GM12878 (cell line): ENCODE measurements at regions not wholly inside any gene's neighbourhood (a gene's known extent, or its start where the extent isn't known, plus 50 kb on each side); places are given as distances from the start of the nearest gene placed in this dataset.

ENCODE experiments used
- ATAC-seq: fragments of 200-7000 bp; cut with Tn5 transposase; 3 replicates; pipeline ENCODE4 v1.9.1; 2020; ENCODE audit warnings: mild to moderate bottlenecking, moderate library complexity
- BruUV-seq: library from RNA; stranded (reverse); fragments of 400-500 nt; replicated peaks from 2 replicates; lab custom pipeline; 2021; lab: Mats Ljungman, UMichigan
- CTCF ChIA-PET: fragments of 300-600 bp; sonication (Branson Sonifier 250); formaldehyde crosslinking; extraction: SDS; loops from one replicate; lab custom pipeline; 2021; ENCODE audit warnings: inconsistent platforms; lab: Yijun Ruan, JAX
- POLR2A ChIA-PET: fragments of 350-600 bp; formaldehyde crosslinking; extraction: SDS; loops from one replicate; lab custom pipeline; 2021; ENCODE audit warnings: inconsistent platforms; lab: Charles Lee
- RAD21 ChIA-PET: fragments of 300-600 bp; sonication (Branson Sonifier 250); formaldehyde crosslinking; loops from one replicate; lab custom pipeline; 2023; ENCODE audit warnings: antibody characterized with exemption; ENCODE audit not compliant: unreplicated experiment; lab: Charles Lee
- SMC1A ChIA-PET: fragments of 300-600 bp; sonication (Branson Sonifier 250); formaldehyde crosslinking; loops from one replicate; lab custom pipeline; 2023; ENCODE audit not compliant: unreplicated experiment, uncharacterized antibody; lab: Charles Lee
- DNase-seq: peaks from one replicate; pipeline ENCODE4 v3.0.0-alpha.2; 2011; ENCODE audit warnings: low read depth, low spot score
- FAIRE-seq: peaks from 3 replicates; lab custom pipeline; 2011; peaks lifted over from hg19 to GRCh38; lab: Jason Lieb, UNC
- H2AFZ ChIP-seq: 2 replicates; pipeline ENCODE4 v1.6.0; 2011; ENCODE audit warnings: low read depth, low read length, control low read depth; ENCODE audit not compliant: control insufficient read depth
- H3K27ac ChIP-seq: 2 replicates; pipeline ENCODE4 v1.5.1; 2011; ENCODE audit warnings: control low read depth; ENCODE audit not compliant: control insufficient read depth, insufficient read depth
- H3K27me3 ChIP-seq, 2 experiments: replicated peaks in 1 of 2; 2 replicates each; pipeline versions ENCODE4 v1.6.0 to v1.6.1; 2011; ENCODE audit warnings: low read length in 1 of 2; ENCODE audit not compliant: control insufficient read depth in 2 of 2, insufficient read depth in 2 of 2
- H3K36me3 ChIP-seq, 2 experiments: 2 replicates each; pipeline ENCODE4 v1.5.1; 2011; ENCODE audit warnings: low read length in 1 of 2; ENCODE audit not compliant: control insufficient read depth in 2 of 2, insufficient read depth in 2 of 2
- H3K4me1 ChIP-seq: 2 replicates; pipeline ENCODE4 v1.6.1; 2011; ENCODE audit warnings: mild to moderate bottlenecking, low read length, moderate library complexity, mixed read lengths; ENCODE audit not compliant: control insufficient read depth, insufficient read depth
- H3K4me2 ChIP-seq: 2 replicates; pipeline ENCODE4 v1.6.0; 2011; ENCODE audit warnings: control low read depth; ENCODE audit not compliant: control insufficient read depth, insufficient read depth
- H3K4me3 ChIP-seq: fragments of 200-600 bp; sonication (generic); 2 replicates; pipeline ENCODE4 v1.5.1; 2016
- H3K79me2 ChIP-seq: 2 replicates; pipeline ENCODE4 v1.6.0; 2011; ENCODE audit warnings: low read length; ENCODE audit not compliant: control insufficient read depth, insufficient read depth
- H3K9ac ChIP-seq: 2 replicates; pipeline ENCODE4 v1.8.0; 2011; ENCODE audit warnings: low read length, control low read depth, mixed read lengths; ENCODE audit not compliant: control insufficient read depth, insufficient read depth
- H3K9me3 ChIP-seq: replicated peaks from 3 replicates; pipeline ENCODE4 v1.5.1; 2011; ENCODE audit warnings: mild to moderate bottlenecking, low read length; ENCODE audit not compliant: control insufficient read depth, insufficient read depth
- H4K20me1 ChIP-seq: 2 replicates; pipeline ENCODE4 v1.6.0; 2011; ENCODE audit not compliant: control insufficient read depth, insufficient read depth
- HDAC2 ChIP-seq: fragments of 200-600 bp; sonication (generic); IDR thresholded peaks from 2 replicates; pipeline ENCODE4 v1.6.1; 2017
- IKZF1 ChIP-seq: fragments of 450-650 bp; conservative IDR thresholded peaks from 2 replicates; pipeline ENCODE4 v1.6.1; 2017; ENCODE audit warnings: antibody characterized with exemption, mild to moderate bottlenecking
- KDM1A ChIP-seq: fragments of 200-600 bp; sonication (generic); IDR thresholded peaks from 2 replicates; pipeline ENCODE4 v1.6.1; 2016; ENCODE audit warnings: borderline replicate concordance
- NBN ChIP-seq: fragments of 450-650 bp; IDR thresholded peaks from 2 replicates; pipeline ENCODE4 v1.6.1; 2016
- PRDM15 ChIP-seq: fragments of 450-650 bp; formaldehyde crosslinking; IDR thresholded peaks from 2 replicates; pipeline ENCODE4 v1.4.0; 2020; ENCODE audit warnings: mild to moderate bottlenecking, moderate library complexity
- STAT3 ChIP-seq: IDR thresholded peaks from 2 replicates; pipeline ENCODE4 v1.6.1; 2011; ENCODE audit warnings: low read depth, low read length, improper control_type of control experiment
- WGBS: methylation state at CpG from one replicate; pipeline ENCODE4 v1.1.6; 2016; ENCODE audit warnings: low lambda C conversion rate; ENCODE audit not compliant: insufficient replicate concordance, insufficient coverage; ENCODE audit errors: missing lambda C conversion rate; 5-methylcytosine and 5-hydroxymethylcytosine counted together
- in situ Hi-C: fragments of 300-500 bp; cut with MboI; formaldehyde crosslinking; loops from 9 replicates; pipeline ENCODE4 v1.14.3; 2018; ENCODE audit warnings: mixed read lengths
- intact Hi-C: fragments of 100-400 bp; cut with micrococcal nuclease; formaldehyde crosslinking; loops from one replicate; pipeline ENCODE4 v1.14.2; 2022; ENCODE audit not compliant: unreplicated experiment
- TF ChIP-seq, protein P1 (sequence below): IDR thresholded peaks from 2 replicates; pipeline ENCODE4 v1.6.1; 2011; ENCODE audit warnings: borderline replicate concordance, low read depth, mild to moderate bottlenecking, moderate library complexity, mixed read lengths, low read length; ENCODE audit not compliant: insufficient read depth; ENCODE audit errors: extremely low read length

DNA sequence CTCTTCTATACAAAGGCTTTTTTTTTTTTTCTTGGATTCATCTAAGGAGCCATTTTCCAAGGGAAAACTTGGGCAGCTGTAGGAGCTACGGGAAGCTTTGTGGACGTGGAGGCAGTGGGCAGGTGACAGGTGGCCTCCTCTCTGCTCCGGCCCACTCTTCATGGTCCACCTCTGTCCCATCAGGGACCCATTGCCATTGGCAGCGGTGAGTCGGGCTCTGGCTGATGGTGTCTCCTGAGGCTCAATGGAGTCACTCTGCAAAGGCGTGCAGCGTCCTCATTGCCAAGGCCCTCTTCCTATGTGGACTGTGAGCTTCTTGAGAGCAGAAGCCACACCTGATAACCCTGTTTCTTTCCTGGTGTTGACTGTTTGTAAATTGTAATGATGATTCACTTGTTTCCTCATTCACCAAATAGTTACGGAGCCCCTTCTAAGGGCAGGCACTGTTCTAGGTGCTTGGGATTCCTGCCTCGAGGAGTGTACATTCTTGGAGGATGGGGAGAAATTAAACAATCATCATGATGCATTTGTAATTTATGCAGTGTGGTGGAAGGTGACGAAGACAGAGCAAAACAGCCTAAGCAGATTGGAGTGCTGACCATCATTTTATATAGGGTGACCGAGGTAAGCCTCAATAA is 240.3 kb upstream of the HS6ST1 start:
- H3K9me3 ChIP-seq: no peaks in the 10 kb centered on the region
- no peaks in the 10 kb centered on the region for H4K20me1 ChIP-seq
- H3K4me2 ChIP-seq: no peak overlapping the region
- FAIRE-seq (no peak), DNase-seq (no peak), ATAC-seq (no peak)
- H3K4me3 ChIP-seq: no peak overlapping the region
- H3K27ac ChIP-seq: no peak overlapping the region
- ChIA-PET POLR2A (no interaction called here), SMC1A (no interaction called here), RAD21 (no interaction called here), CTCF (no interaction called here)
- intact Hi-C loops: no loop called here
- H3K27me3 ChIP-seq: peaks cover 2 to 8% of the 10 kb centered on the region in 2 experiments
- no peaks in the 10 kb centered on the region for H3K4me1 ChIP-seq
- no peak overlapping the region for H2AFZ ChIP-seq
- H3K9ac ChIP-seq: no peak overlapping the region
- no peaks in the 10 kb centered on the region for H3K36me3 ChIP-seq
- TF ChIP-seq IKZF1 (no peak), HDAC2 (no peak), STAT3 (no peak)
- TF ChIP-seq, protein P1, sequence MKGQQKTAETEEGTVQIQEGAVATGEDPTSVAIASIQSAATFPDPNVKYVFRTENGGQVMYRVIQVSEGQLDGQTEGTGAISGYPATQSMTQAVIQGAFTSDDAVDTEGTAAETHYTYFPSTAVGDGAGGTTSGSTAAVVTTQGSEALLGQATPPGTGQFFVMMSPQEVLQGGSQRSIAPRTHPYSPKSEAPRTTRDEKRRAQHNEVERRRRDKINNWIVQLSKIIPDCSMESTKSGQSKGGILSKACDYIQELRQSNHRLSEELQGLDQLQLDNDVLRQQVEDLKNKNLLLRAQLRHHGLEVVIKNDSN: no peak
- 10% methylated on average over 11 of the region's 11 CpGs for WGBS
- no TSS peak for BruUV-seq
- H3K79me2 ChIP-seq: no peaks in the 10 kb centered on the region
- in situ Hi-C loops: no loop called here

- FAIRE-seq: no peak
- in situ Hi-C loops: no loop called here
- H3K4me3 ChIP-seq: no peak overlapping the region
- ATAC-seq: no peak
- H2AFZ ChIP-seq: no peak overlapping the region
- ChIA-PET POLR2A (no interaction called here), CTCF (no interaction called here), SMC1A (no interaction called here), RAD21 (no interaction called here)
- no peak overlapping the region for H3K27ac ChIP-seq
- no peak overlapping the region for H3K9ac ChIP-seq
- intact Hi-C loops: no loop called here
- peaks cover 0 to 6% of the 10 kb centered on the region in 2 experiments for H3K27me3 ChIP-seq
- no peak for DNase-seq
- 16% methylated on average over 18 of the region's 18 CpGs for WGBS
- no peaks in the 10 kb centered on the region for H3K36me3 ChIP-seq
- no TSS peak for BruUV-seq
- no peak overlapping the region for H3K4me2 ChIP-seq
- H4K20me1 ChIP-seq: no peaks in the 10 kb centered on the region
- H3K79me2 ChIP-seq: no peaks in the 10 kb centered on the region
- H3K9me3 ChIP-seq: no peaks in the 10 kb centered on the region
- no peaks in the 10 kb centered on the region for H3K4me1 ChIP-seq
- TF ChIP-seq KDM1A (no peak), PRDM15 (no peak), NBN (no peak)
Measured at GRCh38 chr2:128559533-128560515, 241.2 kb upstream of the HS6ST1 start.
